ENCODE measurements at regions not wholly inside any gene's neighbourhood (a gene's known extent, or its start where the extent isn't known, plus 50 kb on each side); places are given as distances from the start of the nearest gene placed in this dataset.

GRCh38 chr1:37410815-37411214 lies 63.6 kb upstream of the ZC3H12A start:
- Mint-ChIP-seq H3K4me1 (no peaks in the 10 kb centered on the region), H3K27ac (no peak overlapping the region), H3K9me3 (no peaks in the 10 kb centered on the region), H3K27me3 (peaks cover 17% of the 10 kb centered on the region), H3K4me3 (no peak overlapping the region), H3K36me3 (ENCODE audit: low read depth) (no peaks in the 10 kb centered on the region)
- ATAC-seq (replicated peaks): no peak

DNA sequence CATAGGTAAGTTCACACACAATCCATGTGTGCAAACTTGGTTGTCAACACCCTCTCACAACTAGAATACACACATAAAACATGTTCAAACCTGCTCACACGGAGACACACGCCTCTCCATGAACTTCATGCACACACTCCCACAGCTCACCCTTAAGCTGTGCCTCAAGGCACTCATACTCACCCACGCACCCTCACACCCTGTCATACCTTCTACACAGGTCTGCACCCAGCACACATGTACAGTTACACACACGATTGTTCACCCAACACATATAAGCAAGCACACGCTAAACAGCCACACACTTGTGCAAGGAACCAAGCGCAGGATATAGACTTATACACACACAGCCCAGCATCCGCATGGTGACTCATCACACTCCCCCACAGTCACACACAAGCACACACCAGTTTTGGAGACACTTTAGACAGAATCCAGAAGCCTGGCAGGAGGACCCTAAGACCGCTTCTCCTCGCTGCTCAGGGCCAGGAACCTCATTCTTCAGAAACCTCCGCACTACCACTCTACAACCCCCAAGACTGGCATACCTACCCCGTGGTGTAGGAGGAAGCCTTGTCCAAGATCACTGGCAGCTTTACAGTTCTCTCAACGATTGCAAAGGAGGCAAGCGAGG lies 58.7 kb upstream of the ZC3H12A start:
- no peaks in the 10 kb centered on the region for H3K4me1 Mint-ChIP-seq
- no peaks in the 10 kb centered on the region for H3K36me3 Mint-ChIP-seq (ENCODE audit: low read depth)
- ATAC-seq (replicated peaks): no peak
- H3K9me3 Mint-ChIP-seq: no peaks in the 10 kb centered on the region
- H3K4me3 Mint-ChIP-seq: no peak overlapping the region
- H3K27me3 Mint-ChIP-seq: peaks cover 7% of the 10 kb centered on the region
- H3K27ac Mint-ChIP-seq: no peak overlapping the region

DNA sequence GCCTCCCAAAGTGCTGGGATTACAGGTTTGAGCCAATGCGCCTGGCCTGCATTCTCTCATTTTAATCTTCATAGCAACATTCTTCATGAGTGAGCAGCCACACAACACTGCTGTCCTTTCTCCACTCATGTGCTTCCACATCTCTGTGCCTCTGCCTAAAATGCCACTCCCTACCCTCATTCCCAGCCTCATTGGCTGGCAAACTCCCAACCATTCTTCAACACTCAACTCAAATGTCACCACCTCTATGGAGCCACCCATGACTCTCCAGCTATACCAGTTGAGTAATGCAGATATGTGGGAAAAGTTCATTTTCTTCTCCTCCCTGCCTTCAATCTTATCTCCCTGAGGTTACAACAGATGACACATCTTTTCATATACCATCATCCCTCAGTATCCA lies 53.9 kb upstream of the ZC3H12A start:
- no peaks in the 10 kb centered on the region for H3K36me3 Mint-ChIP-seq (ENCODE audit: low read depth)
- H3K9me3 Mint-ChIP-seq: no peaks in the 10 kb centered on the region
- no peaks in the 10 kb centered on the region for H3K4me1 Mint-ChIP-seq
- no peak overlapping the region for H3K27ac Mint-ChIP-seq
- no peak for ATAC-seq (replicated peaks)
- H3K27me3 Mint-ChIP-seq: peaks cover 34% of the 10 kb centered on the region
- H3K4me3 Mint-ChIP-seq: no peak overlapping the region

- Mint-ChIP-seq H3K4me3 (no peak overlapping the region), H3K27me3 (peaks cover 37% of the 10 kb centered on the region), H3K9me3 (no peaks in the 10 kb centered on the region), H3K27ac (no peak overlapping the region), H3K4me1 (no peaks in the 10 kb centered on the region), H3K36me3 (ENCODE audit: low read depth) (no peaks in the 10 kb centered on the region)
- ATAC-seq (replicated peaks): no peak
These were observed 50.6 kb upstream of the ZC3H12A start for GRCh38 chr1:37423810-37424209.

DNA sequence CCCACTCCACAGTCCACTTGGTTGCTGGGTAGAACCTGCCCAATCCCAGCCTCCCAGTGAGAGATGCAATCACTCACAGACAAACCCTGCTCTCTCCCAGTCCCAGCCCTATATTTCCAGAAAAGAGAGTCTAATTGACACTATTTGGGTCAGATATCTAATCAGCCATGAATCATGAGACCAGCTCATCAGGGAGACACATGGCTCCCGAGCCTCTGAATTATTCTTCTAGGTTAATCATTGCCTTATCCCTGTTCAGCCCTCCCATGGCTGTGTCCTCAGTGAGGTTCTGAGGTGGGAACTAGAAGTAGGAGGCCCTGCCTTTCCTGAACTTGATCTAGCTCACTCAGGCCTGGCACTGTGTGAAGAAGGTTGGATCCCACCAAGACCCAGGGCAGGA lies 49.9 kb upstream of the ZC3H12A start:
- Mint-ChIP-seq H3K27ac (no peak overlapping the region), H3K9me3 (no peaks in the 10 kb centered on the region), H3K27me3 (peaks cover 38% of the 10 kb centered on the region), H3K4me3 (no peak overlapping the region), H3K4me1 (no peaks in the 10 kb centered on the region), H3K36me3 (ENCODE audit: low read depth) (no peaks in the 10 kb centered on the region)
- no peak for ATAC-seq (replicated peaks)

Measured in activated T-helper 17 cell treated with anti-CD3 and anti-CD28 coated beads, Interleukin-2, amount 50 U/mL, for 72 hours (primary cell).